Activated B cell treated with CpG ODN at 0.5 μM for 24 hours (primary cell): ENCODE measurements at regions not wholly inside any gene's neighbourhood (a gene's known extent, or its start where the extent isn't known, plus 50 kb on each side); places are given as distances from the start of the nearest gene placed in this dataset.

Experiments
- ATAC-seq: fragments of 200-7000 bp; cut with Tn5 transposase; one replicate; pipeline ENCODE4 v1.10.0; 2021; ENCODE audit warnings: low read depth, mild to moderate bottlenecking, moderate library complexity
- CTCF ChIA-PET: fragments of 350-600 bp; sonication (Branson Sonifier 250); formaldehyde crosslinking; loops from one replicate; lab custom pipeline; 2021; ENCODE audit warnings: antibody characterized with exemption; lab: Charles Lee
- POLR2A ChIA-PET: fragments of 350-600 bp; sonication (Branson Sonifier 250); formaldehyde crosslinking; loops from one replicate; lab custom pipeline; 2021; ENCODE audit warnings: antibody characterized with exemption; lab: Charles Lee
- DNase-seq: peaks from one replicate; pipeline ENCODE4 v3.0.0; 2022
- H3K27ac Mint-ChIP-seq: one replicate; pipeline ENCODE4 v1.8.0; 2020; ENCODE audit warnings: mixed read lengths
- H3K27me3 Mint-ChIP-seq: one replicate; pipeline ENCODE4 v1.8.0; 2021; ENCODE audit warnings: mixed read lengths
- H3K36me3 Mint-ChIP-seq: one replicate; pipeline ENCODE4 v1.8.0; 2021; ENCODE audit warnings: low read depth, mixed read lengths
- H3K4me1 Mint-ChIP-seq: one replicate; pipeline ENCODE4 v1.8.0; 2021; ENCODE audit warnings: mixed read lengths
- H3K4me3 Mint-ChIP-seq: one replicate; pipeline ENCODE4 v1.8.0; 2020; ENCODE audit warnings: mild to moderate bottlenecking, mixed read lengths
- H3K9me3 Mint-ChIP-seq: one replicate; pipeline ENCODE4 v1.8.0; 2020; ENCODE audit warnings: mixed read lengths
- CTCF ChIP-seq: fragments of 200-600 bp; IDR thresholded peaks from one replicate; pipeline ENCODE4 v1.8.0; 2022; ENCODE audit warnings: antibody characterized with exemption, mild to moderate bottlenecking
- intact Hi-C: fragments of 100-400 bp; cut with micrococcal nuclease; formaldehyde crosslinking; loops from one replicate; pipeline ENCODE4 v1.15.1; 2024

DNA sequence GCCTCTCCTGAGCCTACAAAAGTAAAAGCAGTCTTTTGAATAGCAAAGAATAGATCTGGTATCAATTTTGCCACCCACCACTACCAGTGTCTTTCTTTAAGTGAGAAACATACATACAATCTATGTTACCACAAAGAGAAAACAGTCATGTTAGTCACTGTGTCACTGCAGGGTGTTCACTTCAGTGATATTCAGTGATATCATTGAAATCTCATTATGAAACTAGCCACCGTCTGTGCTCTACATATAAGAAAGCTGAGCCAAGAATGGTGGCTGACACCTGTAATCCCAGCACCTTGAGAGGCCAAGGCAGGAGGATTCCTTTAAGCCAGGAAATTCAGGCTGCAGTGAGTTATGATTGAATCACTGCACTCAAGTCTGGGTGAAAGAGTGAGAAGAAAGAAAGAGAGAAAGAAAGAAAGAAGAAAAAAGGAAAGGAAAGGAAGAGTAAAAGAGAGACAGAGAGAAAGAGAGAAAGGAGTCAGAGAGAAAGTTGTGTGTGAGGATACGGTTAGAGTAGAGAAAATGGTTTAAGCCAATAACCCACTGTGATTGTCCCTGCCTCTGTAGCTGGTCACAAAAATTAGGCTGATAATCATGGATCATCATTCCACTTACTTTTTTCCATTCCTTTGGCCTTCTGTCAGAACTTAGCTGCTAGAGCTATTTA, 847.1 kb downstream of the FAM181B start:
- H3K27ac Mint-ChIP-seq = no peak overlapping the region
- no peaks in the 10 kb centered on the region for H3K4me1 Mint-ChIP-seq
- ChIA-PET POLR2A (no interaction called here), CTCF (no interaction called here)
- no peak overlapping the region for H3K4me3 Mint-ChIP-seq
- TF ChIP-seq CTCF = no peak
- ATAC-seq (no peak), DNase-seq (no peak)
- no peaks in the 10 kb centered on the region for H3K27me3 Mint-ChIP-seq
- peaks cover 3% of the 10 kb centered on the region for H3K9me3 Mint-ChIP-seq
- no peaks in the 10 kb centered on the region for H3K36me3 Mint-ChIP-seq
- intact Hi-C loops = no loop called here

GRCh38 chr11:81874635-81875034, 859.0 kb downstream of the FAM181B start:
- Mint-ChIP-seq H3K27me3 (peaks cover 5% of the 10 kb centered on the region), H3K27ac (no peak overlapping the region), H3K36me3 (no peaks in the 10 kb centered on the region), H3K4me1 (peaks cover 38% of the 10 kb centered on the region), H3K9me3 (no peaks in the 10 kb centered on the region), H3K4me3 (no peak overlapping the region)
- TF ChIP-seq CTCF = no peak
- no peak for ATAC-seq
- DNase-seq = no peak
- ChIA-PET POLR2A (no interaction called here), CTCF (no interaction called here)
- intact Hi-C loops = loop anchor here (5.0 kb wide), 1 partner anchor 88 kb away; no protein-coding TSS in a partner anchor

DNA sequence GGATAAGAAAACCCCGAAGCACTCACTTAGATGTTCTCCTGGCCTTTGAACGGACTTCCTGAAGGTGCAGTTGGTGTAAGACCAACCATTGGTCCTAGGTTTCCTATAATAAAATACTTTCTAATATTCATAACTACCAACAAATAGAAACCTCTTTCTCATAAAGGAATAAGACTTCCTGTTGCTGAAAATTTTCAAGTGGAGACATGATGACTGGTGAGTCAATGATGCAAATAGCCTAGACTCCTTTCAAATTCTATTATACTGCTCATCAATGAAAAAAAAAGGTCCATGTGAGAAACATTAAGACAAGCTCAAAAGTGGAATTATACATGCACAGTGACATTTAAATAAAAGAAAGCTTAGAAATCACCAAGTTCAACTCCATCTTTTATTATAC, 862.8 kb downstream of the FAM181B start:
- no peak overlapping the region for H3K4me3 Mint-ChIP-seq
- ChIA-PET CTCF (no interaction called here), POLR2A (no interaction called here)
- no peak for TF ChIP-seq CTCF
- peaks cover 49% of the 10 kb centered on the region for H3K4me1 Mint-ChIP-seq
- peaks cover 5% of the 10 kb centered on the region for H3K27me3 Mint-ChIP-seq
- H3K36me3 Mint-ChIP-seq = no peaks in the 10 kb centered on the region
- H3K9me3 Mint-ChIP-seq = peaks cover 4% of the 10 kb centered on the region
- intact Hi-C loops = no loop called here
- no peak for ATAC-seq
- DNase-seq = no peak
- H3K27ac Mint-ChIP-seq = no peak overlapping the region

- ChIA-PET CTCF (no interaction called here), POLR2A (no interaction called here)
- intact Hi-C loops = no loop called here
- no peak for DNase-seq
- Mint-ChIP-seq H3K4me3 (peak overlapping the region; percentile 73), H3K27ac (peak overlapping the region; percentile 83), H3K27me3 (peaks cover 2% of the 10 kb centered on the region), H3K36me3 (no peaks in the 10 kb centered on the region), H3K9me3 (peaks cover 4% of the 10 kb centered on the region), H3K4me1 (peaks cover 44% of the 10 kb centered on the region)
- TF ChIP-seq CTCF = no peak
- peak; percentile 63 for ATAC-seq
Measured at GRCh38 chr11:81870066-81870412, 863.6 kb downstream of the FAM181B start.

GRCh38 chr11:81869351-81870065, 864.2 kb downstream of the FAM181B start:
- ChIA-PET POLR2A (interaction anchor here (0.6 kb wide), 1 partner anchor 1202 kb away, joined by 4 read pairs; no protein-coding TSS in a partner anchor), CTCF (interaction anchor here (0.7 kb wide), 1 partner anchor 11 kb away, joined by 4 read pairs; no protein-coding TSS in a partner anchor)
- ATAC-seq (peak; percentile 86), DNase-seq (peak; percentile 38)
- peaks cover 1% of the 10 kb centered on the region for H3K27me3 Mint-ChIP-seq
- intact Hi-C loops = loop anchor here (1.0 to 2.0 kb wide), 3 partner anchors 15 to 687 kb away; no protein-coding TSS in a partner anchor
- peaks cover 39% of the 10 kb centered on the region for H3K4me1 Mint-ChIP-seq
- no peak for TF ChIP-seq CTCF
- no peaks in the 10 kb centered on the region for H3K36me3 Mint-ChIP-seq
- peak overlapping the region; percentile 83 for H3K27ac Mint-ChIP-seq
- peaks cover 4% of the 10 kb centered on the region for H3K9me3 Mint-ChIP-seq
- H3K4me3 Mint-ChIP-seq = peak overlapping the region; percentile 73
